Fibroblast of lung (primary cell): ENCODE measurements at regions not wholly inside any gene's neighbourhood (a gene's known extent, or its start where the extent isn't known, plus 50 kb on each side); places are given as distances from the start of the nearest gene placed in this dataset.

Experiments used
- CTCF ChIP-seq, 2 donors: IDR thresholded peaks in 1 of 2; conservative IDR thresholded peaks in 1 of 2; 1 replicate in 1 of 2; 2 replicates in 1 of 2; pipeline ENCODE4 v1.5.1; 2011 to 2012; ENCODE audit warnings: low read length in 2 of 2, control low read depth in 1 of 2, inconsistent platforms in 1 of 2, low read depth in 1 of 2, mild to moderate bottlenecking in 1 of 2
- EZH2 ChIP-seq: IDR thresholded peaks from 2 replicates; pipeline ENCODE4 v1.5.1; 2012; ENCODE audit warnings: low read length, control low read depth, mild to moderate bottlenecking; ENCODE audit errors: missing control alignments

GRCh38 chr13:64765636-64766035 is 2464.5 kb downstream of the PCDH9 start:
- no peak for TF ChIP-seq EZH2
- no peak for TF ChIP-seq CTCF (conservative IDR thresholded peaks at IDR 0.05 in 1 of 2, IDR thresholded peaks at IDR 0.05 in 1 of 2; ENCODE audit: low read depth in 1 of 2, low read length in 2 of 2)
